ENCODE measurements at regions not wholly inside any gene's neighbourhood (a gene's known extent, or its start where the extent isn't known, plus 50 kb on each side); places are given as distances from the start of the nearest gene placed in this dataset.

DNA sequence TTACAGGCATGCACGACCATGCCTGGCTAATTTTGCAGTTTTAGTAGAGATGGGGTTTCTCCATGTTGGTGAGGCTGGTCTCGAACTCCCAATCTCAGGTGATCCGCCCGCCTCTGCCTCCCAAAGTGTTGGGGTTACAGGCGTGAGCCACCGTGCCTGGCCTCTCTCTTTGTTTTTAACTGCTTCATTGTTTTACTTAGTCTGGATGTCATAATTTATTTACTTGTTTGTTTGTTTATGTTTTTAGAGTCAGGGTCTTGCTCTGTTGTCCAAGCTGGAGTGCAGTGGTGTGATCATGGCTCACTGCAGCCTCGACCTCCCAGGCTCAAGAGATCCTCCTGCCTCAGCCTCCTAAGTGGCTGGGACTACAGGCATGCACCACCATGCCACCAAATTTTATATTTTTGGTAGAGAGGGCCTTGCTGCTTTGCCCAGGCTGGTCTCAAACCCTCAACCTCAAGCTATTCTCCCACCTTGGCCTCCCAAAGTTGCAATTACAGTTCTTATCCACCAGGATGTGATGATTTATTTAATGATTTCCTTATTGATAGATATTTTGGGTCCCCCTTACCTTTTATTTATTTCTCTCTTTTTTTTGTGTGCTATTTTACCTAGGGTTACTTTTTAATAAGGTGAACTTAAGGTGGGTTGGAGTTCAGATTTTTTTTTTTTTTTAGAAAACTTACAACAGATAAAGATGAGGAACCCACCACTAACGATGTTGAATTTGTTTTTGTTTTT lies 52.6 kb upstream of the ADA2 start:
- Histone ChIP-seq H2BK20ac (ENCODE audit: low read depth, low read length) (no peak overlapping the region), H3K27ac (ENCODE audit: insufficient read depth, low read length) (no peak overlapping the region), H3K79me1 (ENCODE audit: low read depth in 1 of 2, low read length in 2 of 2) (no peaks in the 10 kb centered on the region), H3K9me1 (ENCODE audit: insufficient read depth, low read length) (no peaks in the 10 kb centered on the region), H2BK120ac (ENCODE audit: low read depth, low read length) (no peak overlapping the region), H3K18ac (ENCODE audit: low read depth, low read length) (no peak overlapping the region), H4K8ac (ENCODE audit: low read depth in 2 of 2, low read length in 2 of 2) (no peak overlapping the region), H3K23ac (ENCODE audit: low read depth, low read length) (no peak overlapping the region), H3K4ac (ENCODE audit: low read depth, low read length) (no peak overlapping the region), H3K14ac (replicated peaks; ENCODE audit: low read depth, low read length) (no peak overlapping the region), H3K56ac (ENCODE audit: extremely low read depth, insufficient read depth, low read length) (no peak overlapping the region), H2AK9ac (replicated peaks; ENCODE audit: low read depth, low read length, poor library complexity) (no peak overlapping the region), H3K4me1 (ENCODE audit: control insufficient read depth, insufficient read depth, low read length) (no peaks in the 10 kb centered on the region), H4K20me1 (ENCODE audit: insufficient read depth, low read length) (no peaks in the 10 kb centered on the region), H3K4me3 (ENCODE audit: insufficient read depth, low read depth, low read length) (no peak overlapping the region), H2AFZ (replicated peaks; ENCODE audit: low read length, poor library complexity) (no peak overlapping the region), H4K5ac (ENCODE audit: low read depth, low read length) (no peak overlapping the region), H3K36me3 (ENCODE audit: control insufficient read depth, insufficient read depth, low read length) (no peaks in the 10 kb centered on the region), H3K27me3 (ENCODE audit: control insufficient read depth, insufficient read depth, low read length) (no peaks in the 10 kb centered on the region), H2BK5ac (ENCODE audit: low read depth, low read length, poor library complexity, severe bottlenecking) (no peak overlapping the region), H2AK5ac (ENCODE audit: low read depth, low read length) (no peak overlapping the region), H3K9ac (ENCODE audit: low read depth, low read length) (no peak overlapping the region), H2BK15ac (ENCODE audit: low read depth, low read length) (no peak overlapping the region), H3K9me3 (ENCODE audit: control insufficient read depth, insufficient read depth, low read length) (no peaks in the 10 kb centered on the region), H3K4me2 (ENCODE audit: low read depth, low read length) (no peak overlapping the region), H4K91ac (ENCODE audit: insufficient read depth, low read depth, low read length) (no peak overlapping the region)
- WGBS, 2 experiments (ENCODE audit: extremely low coverage in 2 of 2, insufficient read length in 1 of 2) = 20% methylated on average over 1 of the region's 8 CpGs; no CpG with 5 or more reads in 1 of the 2 experiments
- in situ Hi-C loops (cut with MboI; ENCODE audit: low sequenced_read_pairs) = no loop called here
- ATAC-seq (ENCODE audit: low read depth) = no peak
- intact Hi-C loops (cut with micrococcal nuclease) = no loop called here
- DNase-seq = no peak
- CTCF ChIA-PET = no interaction called here
- POLR2A ChIA-PET (ENCODE audit: unreplicated experiment) = no interaction called here
- dilution Hi-C loops (cut with HindIII; ENCODE audit: low sequenced_read_pairs, unreplicated experiment) = no loop called here
- no TSS peak for BruUV-seq (replicated peaks)
- TF ChIP-seq CHD1 (IDR thresholded peaks at IDR 0.05; ENCODE audit: low read depth, low read length) (no peak), ELK1 (IDR thresholded peaks at IDR 0.05; ENCODE audit: borderline replicate concordance, low read depth, low read length) (no peak), FOS (IDR thresholded peaks at IDR 0.05; ENCODE audit: low read depth, low read length) (no peak), CEBPB (IDR thresholded peaks at IDR 0.05; ENCODE audit: low read depth, low read length) (no peak), USF2 (IDR thresholded peaks at IDR 0.05; ENCODE audit: low read depth, low read length) (no peak), SMC3 (IDR thresholded peaks at IDR 0.05; ENCODE audit: low read depth, low read length) (no peak), BHLHE40 (IDR thresholded peaks at IDR 0.05; ENCODE audit: low read depth, low read length) (no peak), RFX5 (IDR thresholded peaks at IDR 0.05; ENCODE audit: low read depth, low read length) (no peak), MAZ (IDR thresholded peaks at IDR 0.05; ENCODE audit: borderline replicate concordance, low read depth, low read length) (no peak), CTCF (conservative IDR thresholded peaks at IDR 0.05; ENCODE audit: low read depth, low read length) (no peak), MXI1 (IDR thresholded peaks at IDR 0.05; ENCODE audit: borderline replicate concordance, low read depth, low read length) (no peak), RCOR1 (IDR thresholded peaks at IDR 0.05; ENCODE audit: insufficient replicate concordance, low read length) (no peak), RAD21 (IDR thresholded peaks at IDR 0.05; ENCODE audit: low read length) (no peak)

Data from IMR-90 (cell line).